H1 (cell line): ENCODE measurements at regions not wholly inside any gene's neighbourhood (a gene's known extent, or its start where the extent isn't known, plus 50 kb on each side); places are given as distances from the start of the nearest gene placed in this dataset.

Experiments
- KDM1A ChIP-seq: fragments of 200-600, 300-600 bp; sonication (generic); IDR thresholded peaks from 2 replicates; pipeline ENCODE4 v1.7.1; 2016; ENCODE audit warnings: mild to moderate bottlenecking, low read length, borderline replicate concordance
- TF ChIP-seq, protein P1 (sequence below): IDR thresholded peaks from 2 replicates; pipeline ENCODE4 v1.6.1; 2012; ENCODE audit warnings: inconsistent platforms

DNA sequence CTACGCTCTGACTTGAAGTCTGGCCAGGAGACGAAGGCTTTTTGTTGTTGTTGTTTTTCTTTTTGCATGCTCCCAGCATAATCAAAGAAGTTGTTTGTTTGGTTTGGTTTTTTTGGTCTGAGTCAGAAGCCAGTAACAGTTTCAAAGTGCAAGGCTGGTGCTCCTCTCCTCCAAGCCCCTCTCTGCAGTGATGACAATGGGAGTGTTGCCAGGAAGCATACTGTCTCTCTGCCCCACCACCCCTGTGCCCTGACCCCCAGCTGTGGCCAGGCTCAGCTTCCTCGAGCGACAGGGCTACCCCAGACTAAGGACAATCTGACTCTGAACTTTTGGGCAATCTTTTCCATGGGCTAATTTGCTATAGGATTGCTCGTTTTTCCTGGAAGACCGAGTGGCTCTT, 173.8 kb upstream of the PITX1 start (continued):
- TF ChIP-seq, protein P1, sequence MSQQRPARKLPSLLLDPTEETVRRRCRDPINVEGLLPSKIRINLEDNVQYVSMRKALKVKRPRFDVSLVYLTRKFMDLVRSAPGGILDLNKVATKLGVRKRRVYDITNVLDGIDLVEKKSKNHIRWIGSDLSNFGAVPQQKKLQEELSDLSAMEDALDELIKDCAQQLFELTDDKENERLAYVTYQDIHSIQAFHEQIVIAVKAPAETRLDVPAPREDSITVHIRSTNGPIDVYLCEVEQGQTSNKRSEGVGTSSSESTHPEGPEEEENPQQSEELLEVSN = no peak
- TF ChIP-seq KDM1A = no peak
